ENCODE measurements at regions not wholly inside any gene's neighbourhood (a gene's known extent, or its start where the extent isn't known, plus 50 kb on each side); places are given as distances from the start of the nearest gene placed in this dataset.

GRCh38 chr2:5459041-5459440 lies 233.1 kb upstream of the SOX11 start:
- no peaks in the 10 kb centered on the region for H3K9me3 Mint-ChIP-seq (ENCODE audit: low read depth)
- H3K36me3 Mint-ChIP-seq (ENCODE audit: low read depth): no peaks in the 10 kb centered on the region
- peaks cover under 1% of the 10 kb centered on the region for H3K4me1 Mint-ChIP-seq (ENCODE audit: low read depth)
- TF ChIP-seq CTCF (IDR thresholded peaks at IDR 0.05): no peak
- peaks cover 8% of the 10 kb centered on the region for H3K27me3 Mint-ChIP-seq (ENCODE audit: low read depth)
- no peak for DNase-seq (ENCODE audit: low spot score)
- H3K4me3 Mint-ChIP-seq (ENCODE audit: unreplicated experiment): no peak overlapping the region
- no peak overlapping the region for H3K27ac Mint-ChIP-seq (ENCODE audit: unreplicated experiment)

- Mint-ChIP-seq H3K4me3 (ENCODE audit: unreplicated experiment) (no peak overlapping the region), H3K27ac (ENCODE audit: unreplicated experiment) (no peak overlapping the region), H3K9me3 (ENCODE audit: low read depth) (no peaks in the 10 kb centered on the region), H3K27me3 (ENCODE audit: low read depth) (peaks cover 5% of the 10 kb centered on the region), H3K4me1 (ENCODE audit: low read depth) (peaks cover 3% of the 10 kb centered on the region), H3K36me3 (ENCODE audit: low read depth) (no peaks in the 10 kb centered on the region)
- DNase-seq (ENCODE audit: low spot score): no peak
- TF ChIP-seq CTCF (IDR thresholded peaks at IDR 0.05): no peak
Observed at GRCh38 chr2:5464657-5465056, 227.5 kb upstream of the SOX11 start.

GRCh38 chr2:5465859-5466258 lies 226.3 kb upstream of the SOX11 start:
- peaks cover 3% of the 10 kb centered on the region for H3K4me1 Mint-ChIP-seq (ENCODE audit: low read depth)
- DNase-seq (ENCODE audit: low spot score): no peak
- H3K36me3 Mint-ChIP-seq (ENCODE audit: low read depth): no peaks in the 10 kb centered on the region
- H3K4me3 Mint-ChIP-seq (ENCODE audit: unreplicated experiment): no peak overlapping the region
- no peaks in the 10 kb centered on the region for H3K9me3 Mint-ChIP-seq (ENCODE audit: low read depth)
- TF ChIP-seq CTCF (IDR thresholded peaks at IDR 0.05): no peak
- peaks cover 2% of the 10 kb centered on the region for H3K27me3 Mint-ChIP-seq (ENCODE audit: low read depth)
- no peak overlapping the region for H3K27ac Mint-ChIP-seq (ENCODE audit: unreplicated experiment)

- DNase-seq (ENCODE audit: low spot score): no peak
- Mint-ChIP-seq H3K27ac (ENCODE audit: unreplicated experiment) (no peak overlapping the region), H3K4me1 (ENCODE audit: low read depth) (peaks cover 3% of the 10 kb centered on the region), H3K27me3 (ENCODE audit: low read depth) (peaks cover 2% of the 10 kb centered on the region), H3K4me3 (ENCODE audit: unreplicated experiment) (no peak overlapping the region), H3K36me3 (ENCODE audit: low read depth) (no peaks in the 10 kb centered on the region), H3K9me3 (ENCODE audit: low read depth) (no peaks in the 10 kb centered on the region)
- no peak for TF ChIP-seq CTCF (IDR thresholded peaks at IDR 0.05)
Observed at GRCh38 chr2:5467178-5467905, 224.8 kb upstream of the SOX11 start.

GRCh38 chr2:5472673-5473072 lies 219.5 kb upstream of the SOX11 start:
- no peak for DNase-seq (ENCODE audit: low spot score)
- Mint-ChIP-seq H3K36me3 (ENCODE audit: low read depth) (peaks cover 1% of the 10 kb centered on the region), H3K4me3 (ENCODE audit: unreplicated experiment) (no peak overlapping the region), H3K27me3 (ENCODE audit: low read depth) (no peaks in the 10 kb centered on the region), H3K4me1 (ENCODE audit: low read depth) (peaks cover 3% of the 10 kb centered on the region), H3K9me3 (ENCODE audit: low read depth) (no peaks in the 10 kb centered on the region), H3K27ac (ENCODE audit: unreplicated experiment) (no peak overlapping the region)
- TF ChIP-seq CTCF (IDR thresholded peaks at IDR 0.05): no peak
